ENCODE measurements at regions not wholly inside any gene's neighbourhood (a gene's known extent, or its start where the extent isn't known, plus 50 kb on each side); places are given as distances from the start of the nearest gene placed in this dataset.

GRCh38 chr12:4154672-4155225 is 118.8 kb upstream of the CCND2 start:
- no peak for TF ChIP-seq CTCF (IDR thresholded peaks at IDR 0.05)
- TF ChIP-seq POLR2A (IDR thresholded peaks at IDR 0.05) = no peak
- TF ChIP-seq POLR2AphosphoS5 (IDR thresholded peaks at IDR 0.05; ENCODE audit: insufficient read depth in 1 of 2, low read depth in 1 of 2) = no peak
